A549 (cell line): ENCODE measurements at regions not wholly inside any gene's neighbourhood (a gene's known extent, or its start where the extent isn't known, plus 50 kb on each side); places are given as distances from the start of the nearest gene placed in this dataset.

Source experiments
- ATAC-seq, 2 experiments: fragments of 200-7000 bp in 1 of 2; fragments of >200 bp in 1 of 2; cut with Nextera tagmentation in 1 of 2; cut with Tn5 transposase in 1 of 2; 3 replicates each; pipeline versions ENCODE4 v1.8.0 to v1.9.1; 2018 to 2020; ENCODE audit warnings: mild to moderate bottlenecking in 1 of 2, moderate library complexity in 1 of 2
- CTCF ChIA-PET: fragments of 300-600 bp; sonication (Branson Sonifier 250); formaldehyde crosslinking; extraction: SDS; loops from one replicate; lab custom pipeline; 2021; ENCODE audit warnings: antibody characterized with exemption, inconsistent platforms; lab: Yijun Ruan, JAX
- POLR2A ChIA-PET: fragments of 350-600 bp; formaldehyde crosslinking; extraction: SDS; loops from one replicate; lab custom pipeline; 2021; ENCODE audit warnings: antibody characterized with exemption, inconsistent platforms; lab: Yijun Ruan, JAX
- DNase-seq, 2 experiments: peaks; one replicate each; pipeline versions ENCODE4 v3.0.0 to v3.0.0-alpha.2; 2011 to 2016; ENCODE audit warnings: low read depth in 1 of 2, low spot score in 1 of 2
- FAIRE-seq: peaks from 2 replicates; lab custom pipeline; 2011; peaks lifted over from hg19 to GRCh38; lab: Jason Lieb, UNC
- H3K27ac ChIP-seq, 2 experiments: fragments of >200 bp; sonication (Bioruptor Twin); formaldehyde crosslinking; 3 replicates each; pipeline ENCODE4 v1.5.1; 2016 to 2017
- H3K4me1 ChIP-seq: fragments of >200 bp; sonication (Bioruptor Twin); formaldehyde crosslinking; 3 replicates; pipeline ENCODE4 v1.6.1; 2016
- H3K4me2 ChIP-seq: fragments of >200 bp; sonication (Bioruptor Twin); formaldehyde crosslinking; 3 replicates; pipeline ENCODE4 v1.6.1; 2016
- H3K4me3 ChIP-seq: fragments of >200 bp; sonication (Bioruptor Twin); formaldehyde crosslinking; 3 replicates; pipeline ENCODE4 v1.5.1; 2016
- H3K9me3 ChIP-seq: fragments of >200 bp; sonication (Bioruptor Twin); formaldehyde crosslinking; 3 replicates; pipeline ENCODE4 v1.6.1; 2016
- CHD2 ChIP-seq: fragments of 150-350 bp; IDR thresholded peaks from 2 replicates; pipeline ENCODE4 v1.6.1; 2014; ENCODE audit warnings: low read length; ENCODE audit not compliant: partially characterized antibody
- FOSL2 ChIP-seq, 2 experiments: fragments of 450-650 bp in 1 of 2; fragments of >200 bp in 1 of 2; sonication (Bioruptor Twin) in 1 of 2; formaldehyde crosslinking; IDR thresholded peaks; 2 replicates each; pipeline versions ENCODE4 v1.5.0 to v1.6.1; 2016 to 2020; ENCODE audit warnings: mild to moderate bottlenecking in 1 of 2, moderate library complexity in 1 of 2
- FOXS1 ChIP-seq: fragments of 250-450 bp; sonication (Bioruptor Pico); IDR thresholded peaks from 2 replicates; pipeline ENCODE4 v1.5.0; 2020; ENCODE audit warnings: mild to moderate bottlenecking, moderate library complexity
- JUN ChIP-seq, 2 experiments: fragments of >200 bp; sonication (Bioruptor Twin); formaldehyde crosslinking; IDR thresholded peaks; 2 replicates in 1 of 2; 3 replicates in 1 of 2; pipeline ENCODE4 v1.6.1; 2016 to 2017
- KDM5A ChIP-seq: fragments of 200-600 bp; sonication (generic); IDR thresholded peaks from 2 replicates; pipeline ENCODE4 v1.6.1; 2016; ENCODE audit warnings: antibody characterized with exemption, mild to moderate bottlenecking
- MAFK ChIP-seq: fragments of 450-650 bp; IDR thresholded peaks from 2 replicates; pipeline ENCODE4 v1.6.1; 2014; ENCODE audit not compliant: partially characterized antibody
- NFE2L2 ChIP-seq: fragments of 150-350 bp; conservative IDR thresholded peaks from 2 replicates; pipeline ENCODE4 v1.6.1; 2014; ENCODE audit warnings: low read length
- NPAS2 ChIP-seq: fragments of 250-450 bp; sonication (Bioruptor Pico); IDR thresholded peaks from 2 replicates; pipeline ENCODE4 v1.8.0; 2022; ENCODE audit warnings: mild to moderate bottlenecking, moderate library complexity, borderline replicate concordance
- NR3C1 ChIP-seq: fragments of >200 bp; sonication (Bioruptor Twin); formaldehyde crosslinking; IDR thresholded peaks from 3 replicates; pipeline ENCODE4 v1.6.1; 2017
- PHF8 ChIP-seq: fragments of 200-600 bp; sonication (generic); IDR thresholded peaks from 2 replicates; pipeline ENCODE4 v1.6.1; 2016; ENCODE audit warnings: low read depth, mild to moderate bottlenecking, antibody characterized with exemption, moderate library complexity, borderline replicate concordance
- RARB ChIP-seq: fragments of 250-450 bp; sonication (Bioruptor Pico); IDR thresholded peaks from 2 replicates; pipeline ENCODE4 v1.8.0; 2021; ENCODE audit warnings: mild to moderate bottlenecking, moderate library complexity
- RNF2 ChIP-seq: fragments of 200-600 bp; sonication (generic); IDR thresholded peaks from 2 replicates; pipeline ENCODE4 v1.6.1; 2016; ENCODE audit warnings: low read depth, mild to moderate bottlenecking, antibody characterized with exemption, moderate library complexity, borderline replicate concordance
- SREBF2 ChIP-seq: fragments of 450-650 bp; IDR thresholded peaks from 2 replicates; pipeline ENCODE4 v1.6.1; 2014; ENCODE audit warnings: mild to moderate bottlenecking, moderate library complexity
- ZNF302 ChIP-seq: fragments of 250-450 bp; sonication (Bioruptor Pico); IDR thresholded peaks from 2 replicates; pipeline ENCODE4 v1.9.0; 2021; ENCODE audit warnings: inconsistent platforms, mild to moderate bottlenecking, moderate library complexity
- WGBS: methylation state at CpG from one replicate; pipeline ENCODE4 v1.1.6; 2017; ENCODE audit errors: missing lambda C conversion rate; 5-methylcytosine and 5-hydroxymethylcytosine counted together
- TF ChIP-seq, protein P1 (sequence below): fragments of >200 bp; sonication (Bioruptor Twin); formaldehyde crosslinking; IDR thresholded peaks from 3 replicates; pipeline ENCODE4 v1.6.1; 2016
- TF ChIP-seq, protein P2 (sequence below): fragments of >200 bp; sonication (Bioruptor Twin); formaldehyde crosslinking; IDR thresholded peaks from 3 replicates; pipeline ENCODE4 v1.5.1; 2016
- TF ChIP-seq, protein P3 (sequence below): IDR thresholded peaks from 2 replicates; pipeline ENCODE4 v1.6.1; 2012; ENCODE audit warnings: low read depth, borderline replicate concordance
- TF ChIP-seq, protein P4 (sequence below): fragments of 250-450 bp; sonication (Bioruptor Pico); IDR thresholded peaks from 2 replicates; pipeline ENCODE4 v1.5.0; 2020; ENCODE audit warnings: low read depth, mild to moderate bottlenecking, moderate library complexity
- TF ChIP-seq, protein P5 (sequence below): fragments of 250-450 bp; sonication (Bioruptor Pico); IDR thresholded peaks from 2 replicates; pipeline ENCODE4 v1.5.0; 2021; ENCODE audit warnings: mild to moderate bottlenecking, moderate library complexity, borderline replicate concordance
- TF ChIP-seq, protein P6 (sequence below): fragments of 450-650 bp; IDR thresholded peaks from 2 replicates; pipeline ENCODE4 v1.6.1; 2014; ENCODE audit warnings: antibody characterized with exemption

DNA sequence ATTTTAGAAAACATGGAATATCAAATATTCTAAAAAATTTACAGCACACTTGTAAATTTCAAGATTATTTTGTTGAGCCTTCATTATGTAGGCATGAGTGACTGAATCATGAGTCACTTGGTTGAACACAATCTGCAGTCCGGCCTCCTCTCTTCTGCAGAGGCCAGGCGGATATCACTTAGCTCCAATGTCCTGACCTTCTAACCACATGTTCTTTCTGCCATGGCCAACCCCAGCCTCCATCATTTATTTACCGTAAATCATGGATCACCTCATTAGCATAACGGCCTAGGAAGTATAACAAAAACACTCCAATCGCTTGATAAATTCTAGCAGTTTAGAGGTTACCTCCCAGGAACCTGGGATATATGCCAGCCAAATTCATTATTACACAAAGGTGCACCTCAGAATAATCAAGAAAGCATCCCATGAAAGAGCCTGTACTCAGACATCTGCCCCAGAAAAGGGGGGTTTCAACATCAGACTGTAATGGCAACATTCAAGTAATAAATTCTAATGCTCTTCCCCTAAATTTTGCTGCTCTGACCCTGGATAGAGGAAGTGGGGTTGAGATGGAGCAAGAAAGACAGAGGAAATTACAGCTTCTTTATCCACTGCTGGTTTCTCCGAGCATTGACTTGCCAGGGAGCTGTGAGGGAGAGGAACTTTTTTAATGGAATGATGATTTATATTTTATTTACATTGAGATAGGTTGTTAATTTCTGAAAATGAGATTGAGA is 2153.6 kb upstream of the AGA start:
- WGBS: 36% methylated on average over 6 of the region's 6 CpGs
- POLR2A ChIA-PET: no interaction called here
- Histone ChIP-seq H3K27ac (no peak overlapping the region), H3K4me1 (no peaks in the 10 kb centered on the region), H3K9me3 (no peaks in the 10 kb centered on the region), H3K4me3 (no peak overlapping the region), H3K4me2 (no peak overlapping the region)
- DNase-seq: no peak
- TF ChIP-seq, protein P1, sequence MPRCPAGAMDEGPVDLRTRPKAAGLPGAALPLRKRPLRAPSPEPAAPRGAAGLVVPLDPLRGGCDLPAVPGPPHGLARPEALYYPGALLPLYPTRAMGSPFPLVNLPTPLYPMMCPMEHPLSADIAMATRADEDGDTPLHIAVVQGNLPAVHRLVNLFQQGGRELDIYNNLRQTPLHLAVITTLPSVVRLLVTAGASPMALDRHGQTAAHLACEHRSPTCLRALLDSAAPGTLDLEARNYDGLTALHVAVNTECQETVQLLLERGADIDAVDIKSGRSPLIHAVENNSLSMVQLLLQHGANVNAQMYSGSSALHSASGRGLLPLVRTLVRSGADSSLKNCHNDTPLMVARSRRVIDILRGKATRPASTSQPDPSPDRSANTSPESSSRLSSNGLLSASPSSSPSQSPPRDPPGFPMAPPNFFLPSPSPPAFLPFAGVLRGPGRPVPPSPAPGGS: no peak
- TF ChIP-seq NR3C1: no peak
- TF ChIP-seq FOSL2 (IDR thresholded peaks at IDR 0.05): no peak
- no peak for TF ChIP-seq FOSL2 (CRISPR knock-in tag; IDR thresholded peaks at IDR 0.05)
- TF ChIP-seq RNF2: no peak
- no peak for TF ChIP-seq NPAS2 (CRISPR knock-in tag)
- TF ChIP-seq, protein P2, sequence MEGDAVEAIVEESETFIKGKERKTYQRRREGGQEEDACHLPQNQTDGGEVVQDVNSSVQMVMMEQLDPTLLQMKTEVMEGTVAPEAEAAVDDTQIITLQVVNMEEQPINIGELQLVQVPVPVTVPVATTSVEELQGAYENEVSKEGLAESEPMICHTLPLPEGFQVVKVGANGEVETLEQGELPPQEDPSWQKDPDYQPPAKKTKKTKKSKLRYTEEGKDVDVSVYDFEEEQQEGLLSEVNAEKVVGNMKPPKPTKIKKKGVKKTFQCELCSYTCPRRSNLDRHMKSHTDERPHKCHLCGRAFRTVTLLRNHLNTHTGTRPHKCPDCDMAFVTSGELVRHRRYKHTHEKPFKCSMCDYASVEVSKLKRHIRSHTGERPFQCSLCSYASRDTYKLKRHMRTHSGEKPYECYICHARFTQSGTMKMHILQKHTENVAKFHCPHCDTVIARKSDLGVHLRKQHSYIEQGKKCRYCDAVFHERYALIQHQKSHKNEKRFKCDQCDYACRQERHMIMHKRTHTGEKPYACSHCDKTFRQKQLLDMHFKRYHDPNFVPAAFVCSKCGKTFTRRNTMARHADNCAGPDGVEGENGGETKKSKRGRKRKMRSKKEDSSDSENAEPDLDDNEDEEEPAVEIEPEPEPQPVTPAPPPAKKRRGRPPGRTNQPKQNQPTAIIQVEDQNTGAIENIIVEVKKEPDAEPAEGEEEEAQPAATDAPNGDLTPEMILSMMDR: no peak
- TF ChIP-seq, protein P3, sequence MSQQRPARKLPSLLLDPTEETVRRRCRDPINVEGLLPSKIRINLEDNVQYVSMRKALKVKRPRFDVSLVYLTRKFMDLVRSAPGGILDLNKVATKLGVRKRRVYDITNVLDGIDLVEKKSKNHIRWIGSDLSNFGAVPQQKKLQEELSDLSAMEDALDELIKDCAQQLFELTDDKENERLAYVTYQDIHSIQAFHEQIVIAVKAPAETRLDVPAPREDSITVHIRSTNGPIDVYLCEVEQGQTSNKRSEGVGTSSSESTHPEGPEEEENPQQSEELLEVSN: no peak
- TF ChIP-seq, protein P4, sequence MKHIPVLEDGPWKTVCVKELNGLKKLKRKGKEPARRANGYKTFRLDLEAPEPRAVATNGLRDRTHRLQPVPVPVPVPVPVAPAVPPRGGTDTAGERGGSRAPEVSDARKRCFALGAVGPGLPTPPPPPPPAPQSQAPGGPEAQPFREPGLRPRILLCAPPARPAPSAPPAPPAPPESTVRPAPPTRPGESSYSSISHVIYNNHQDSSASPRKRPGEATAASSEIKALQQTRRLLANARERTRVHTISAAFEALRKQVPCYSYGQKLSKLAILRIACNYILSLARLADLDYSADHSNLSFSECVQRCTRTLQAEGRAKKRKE (CRISPR knock-in tag): no peak
- TF ChIP-seq SREBF2: no peak
- no peak for TF ChIP-seq RARB (CRISPR knock-in tag)
- TF ChIP-seq KDM5A: no peak
- TF ChIP-seq MAFK: no peak
- no peak for TF ChIP-seq JUN (IDR thresholded peaks at IDR 0.05)
- TF ChIP-seq, protein P5, sequence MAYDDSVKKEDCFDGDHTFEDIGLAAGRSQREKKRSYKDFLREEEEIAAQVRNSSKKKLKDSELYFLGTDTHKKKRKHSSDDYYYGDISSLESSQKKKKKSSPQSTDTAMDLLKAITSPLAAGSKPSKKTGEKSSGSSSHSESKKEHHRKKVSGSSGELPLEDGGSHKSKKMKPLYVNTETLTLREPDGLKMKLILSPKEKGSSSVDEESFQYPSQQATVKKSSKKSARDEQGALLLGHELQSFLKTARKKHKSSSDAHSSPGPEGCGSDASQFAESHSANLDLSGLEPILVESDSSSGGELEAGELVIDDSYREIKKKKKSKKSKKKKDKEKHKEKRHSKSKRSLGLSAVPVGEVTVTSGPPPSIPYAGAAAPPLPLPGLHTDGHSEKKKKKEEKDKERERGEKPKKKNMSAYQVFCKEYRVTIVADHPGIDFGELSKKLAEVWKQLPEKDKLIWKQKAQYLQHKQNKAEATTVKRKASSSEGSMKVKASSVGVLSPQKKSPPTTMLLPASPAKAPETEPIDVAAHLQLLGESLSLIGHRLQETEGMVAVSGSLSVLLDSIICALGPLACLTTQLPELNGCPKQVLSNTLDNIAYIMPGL (CRISPR knock-in tag): no peak
- no peak for TF ChIP-seq FOXS1 (CRISPR knock-in tag)
- no peak for TF ChIP-seq PHF8
- no peak for TF ChIP-seq NFE2L2
- TF ChIP-seq, protein P6, sequence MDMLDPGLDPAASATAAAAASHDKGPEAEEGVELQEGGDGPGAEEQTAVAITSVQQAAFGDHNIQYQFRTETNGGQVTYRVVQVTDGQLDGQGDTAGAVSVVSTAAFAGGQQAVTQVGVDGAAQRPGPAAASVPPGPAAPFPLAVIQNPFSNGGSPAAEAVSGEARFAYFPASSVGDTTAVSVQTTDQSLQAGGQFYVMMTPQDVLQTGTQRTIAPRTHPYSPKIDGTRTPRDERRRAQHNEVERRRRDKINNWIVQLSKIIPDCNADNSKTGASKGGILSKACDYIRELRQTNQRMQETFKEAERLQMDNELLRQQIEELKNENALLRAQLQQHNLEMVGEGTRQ: no peak
- TF ChIP-seq ZNF302 (CRISPR knock-in tag): no peak
- TF ChIP-seq CHD2: no peak
- CTCF ChIA-PET: interaction anchor here (0.6 kb wide), 1 partner anchor 569 kb away, joined by 3 read pairs; no protein-coding TSS in a partner anchor
- no peak for FAIRE-seq
- no peak for ATAC-seq
